ENCODE measurements at regions not wholly inside any gene's neighbourhood (a gene's known extent, or its start where the extent isn't known, plus 50 kb on each side); places are given as distances from the start of the nearest gene placed in this dataset.
"Not testable (repeated sequence)": the region's sequence is repeated elsewhere in the genome, so short reads cannot be mapped to it uniquely, and the experiment has no call there.

GRCh38 chr18:10604182-10604581 is 78.4 kb downstream of the NAPG start:
- ATAC-seq (no peak), DNase-seq (no peak)

- not testable (repeated sequence) for ATAC-seq, DNase-seq
Observed at GRCh38 chr18:10606881-10607280, 81.1 kb downstream of the NAPG start.

- not testable (repeated sequence) for ATAC-seq, DNase-seq
Observed at GRCh38 chr18:10607332-10608248, 81.8 kb downstream of the NAPG start.

GRCh38 chr18:10608450-10608849 is 82.6 kb downstream of the NAPG start:
- peak; percentile 23 for ATAC-seq
- not testable (repeated sequence) for DNase-seq

DNA sequence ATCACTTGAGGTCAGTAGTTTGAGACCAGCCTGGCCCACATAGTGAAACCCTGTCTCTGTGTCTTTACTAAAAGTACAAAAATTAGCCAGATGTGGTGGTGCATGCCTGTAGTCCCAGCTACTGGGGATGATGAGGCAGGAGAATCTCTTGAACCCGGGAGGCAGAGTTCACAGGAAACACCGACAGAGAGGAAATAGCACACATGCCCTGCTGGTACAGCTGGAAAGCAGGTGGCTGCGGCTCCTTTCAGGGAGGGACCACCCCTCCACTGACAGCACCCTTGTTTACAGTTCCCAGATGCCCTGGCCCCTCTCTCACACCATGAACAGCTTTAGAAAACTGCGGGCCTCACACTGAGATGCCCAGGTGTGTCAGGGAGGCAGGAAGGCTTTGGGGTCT is 83.2 kb downstream of the NAPG start:
- ATAC-seq, DNase-seq: not testable (repeated sequence)

DNA sequence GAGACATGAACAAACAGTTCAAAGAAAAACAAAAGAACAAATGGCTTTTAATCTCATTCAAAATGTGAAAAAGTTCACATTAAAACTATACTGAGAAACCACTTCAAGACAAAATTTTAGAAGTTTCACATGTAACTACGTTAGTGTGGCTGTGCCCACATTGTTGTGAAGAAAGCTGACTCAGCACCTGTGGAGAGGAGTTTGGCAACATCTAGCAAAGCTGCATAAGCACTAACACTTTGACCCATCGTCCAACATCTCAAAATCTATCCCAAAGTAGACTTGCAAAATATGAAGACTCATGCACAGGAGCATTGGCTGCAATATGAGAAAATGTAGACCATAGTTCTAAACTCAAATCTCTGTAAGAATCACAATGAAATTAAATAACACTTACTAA is 87.4 kb downstream of the NAPG start:
- DNase-seq, ATAC-seq: not testable (repeated sequence)

- not testable (repeated sequence) for DNase-seq
Observed at GRCh38 chr18:10616714-10617113, 90.9 kb downstream of the NAPG start.

GRCh38 chr18:10618797-10619196 is 93.0 kb downstream of the NAPG start:
- DNase-seq, ATAC-seq: not testable (repeated sequence)

More at GRCh38 chr18:10616714-10617113, 90.9 kb downstream of the NAPG start:
- not testable (repeated sequence) for ATAC-seq

DNA sequence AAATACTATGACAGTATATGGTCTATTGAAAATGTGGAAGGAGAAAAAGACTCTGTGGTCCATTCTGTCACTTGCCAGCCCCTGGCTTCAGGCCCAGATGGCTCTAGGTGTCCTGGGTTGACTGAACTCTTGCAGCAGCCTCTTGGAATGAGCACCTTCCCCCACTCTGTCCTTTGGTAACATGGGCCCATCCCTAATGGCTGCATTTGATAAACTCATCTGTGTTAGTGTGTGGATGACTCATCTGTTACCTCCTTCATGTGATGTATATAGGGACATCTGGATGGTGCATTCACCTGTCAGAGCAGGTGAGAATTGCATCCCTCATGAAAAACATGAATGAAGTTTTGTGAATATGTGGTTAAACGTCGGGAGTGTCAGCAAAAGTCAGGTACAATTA is 93.5 kb downstream of the NAPG start:
- DNase-seq: not testable (repeated sequence)

GRCh38 chr18:10619833-10620232 is 94.0 kb downstream of the NAPG start:
- not testable (repeated sequence) for ATAC-seq, DNase-seq

More for the DNA sequence above, 93.5 kb downstream of the NAPG start:
- ATAC-seq: not testable (repeated sequence)

Data from stimulated activated naive CD8-positive, alpha-beta T cell treated with anti-CD3 and anti-CD28 coated beads, Interleukin-15, Interleukin-2, amounts not matched to agents 100 U/mL and 50 U/mL, for 24 hours (primary cell).